Heart left ventricle (tissue), 16 donors: ENCODE measurements at regions not wholly inside any gene's neighbourhood (a gene's known extent, or its start where the extent isn't known, plus 50 kb on each side); places are given as distances from the start of the nearest gene placed in this dataset.

Experiments used
- ATAC-seq, 4 donors: fragments of 200-7000 bp; cut with Tn5 transposase; one replicate each; pipeline ENCODE4 v1.9.1; 2020 to 2022; ENCODE audit warnings: moderate library complexity in 4 of 4, mild to moderate bottlenecking in 3 of 4, moderate number of reproducible peaks in 1 of 4
- DNase-seq, 5 donors: peaks; one replicate each; pipeline ENCODE4 v3.0.0-alpha.2; 2020
- H3K27ac ChIP-seq, 12 donors: fragments of 200-600 bp; sonication (generic) in 4 of 12; one replicate each; pipeline versions ENCODE4 v1.5.0 to v1.8.0; 2016 to 2022; ENCODE audit warnings: mild to moderate bottlenecking in 2 of 12
- H3K27me3 ChIP-seq, 9 donors: fragments of 200-600 bp; sonication (generic) in 2 of 9; one replicate each; pipeline versions ENCODE4 v1.5.1 to v1.8.0; 2016 to 2022; ENCODE audit warnings: mild to moderate bottlenecking in 3 of 9
- H3K36me3 ChIP-seq, 9 donors: fragments of 200-600 bp; sonication (generic) in 2 of 9; one replicate each; pipeline versions ENCODE4 v1.5.0 to v1.8.0; 2018 to 2022; ENCODE audit warnings: mild to moderate bottlenecking in 2 of 9
- H3K4me1 ChIP-seq, 12 donors: fragments of 200-600 bp; sonication (generic) in 4 of 12; one replicate each; pipeline versions ENCODE4 v1.5.0 to v1.8.0; 2016 to 2022; ENCODE audit warnings: mild to moderate bottlenecking in 3 of 12
- H3K4me3 ChIP-seq, 12 donors: fragments of 200-600 bp; sonication (generic) in 4 of 12; one replicate each; pipeline versions ENCODE4 v1.5.0 to v1.8.0; 2017 to 2022; ENCODE audit warnings: mild to moderate bottlenecking in 9 of 12, moderate library complexity in 4 of 12
- H3K9me3 ChIP-seq, 12 donors: fragments of 200-600 bp; sonication (generic) in 4 of 12; one replicate each; pipeline versions ENCODE4 v1.5.0 to v1.8.0; 2016 to 2022; ENCODE audit warnings: mild to moderate bottlenecking in 1 of 12
- POLR2A ChIP-seq, 2 donors: fragments of 450-650 bp; IDR thresholded peaks; one replicate each; pipeline ENCODE4 v1.6.1; 2017; ENCODE audit warnings: antibody characterized with exemption in 2 of 2, mild to moderate bottlenecking in 2 of 2, moderate library complexity in 2 of 2
- WGBS, 4 donors: extraction: QIAGEN DNeasy Blood & Tissue Kit in 2 of 4; methylation state at CpG; one replicate each; pipeline versions ENCODE4 v1.1.5 to v1.1.7; 2013 to 2018; 5-methylcytosine and 5-hydroxymethylcytosine counted together
- intact Hi-C, 10 donors: fragments of 100-400 bp; cut with DNase I; formaldehyde crosslinking; loops; one replicate each; pipeline versions ENCODE4 v1.11.1 to v1.14.2; 2022
- TF ChIP-seq, protein P1 (sequence below), 12 donors: fragments of 200-600 bp; sonication (generic) in 4 of 12; IDR thresholded peaks; one replicate each; pipeline versions ENCODE4 v1.5.0 to v1.8.0; 2018 to 2022; ENCODE audit warnings: antibody characterized with exemption in 12 of 12, mild to moderate bottlenecking in 5 of 12
- donor health status: ischemic (EF 13 %, LVEDD 7.1; RV severe dilation, severe dysfunction).
- donor health status: healthy with polysubstance abuse.
- donor health status: DM: no; HTN: yes; CAD: no.
- donor health status: DM: no; HTN: no; CAD: no.
- donor health status: ischemic (EF 25% LVEDD 6.9; RV normal size, moderate dysfunction).
- donor health status: ischemic (EF 25% LVEDD 5.7; RV mildly dilated, moderate dysfunction).
- donor health status: healthy.
- donor health status: DM: yes; HTN: yes; CAD: no.
- donor health status: ischemic (EF 35%, LVEDD 5.7; RV mildly dilated, moderate dysfunction).
- donor health status: nonischemic (EF 11% LVEDD 7.7; RV severe dilation, severe dysfunction).
- donor health status: DM: yes; HTN: yes; CAD: no.
- donor health status: PGD.
- donor health status: ischemic (EF 29% LVEDD 5.4; RV normal size, mild dysfunction).
- donor health status: nonischemic (EF 23%, LVEDD 6.1; RV moderate dilation, normal function).

GRCh38 chr12:53810950-53811349 lies 59.2 kb upstream of the CISTR start:
- Histone ChIP-seq H3K4me3 (no peak overlapping the region), H3K36me3 (no peaks in the 10 kb centered on the region), H3K4me1 (no peaks in the 10 kb centered on the region), H3K9me3 (no peaks in the 10 kb centered on the region), H3K27me3 (peaks cover 0 to 62% (median 10%) of the 10 kb centered on the region in 9 donors), H3K27ac (no peak overlapping the region)
- 78 to 85% (median 82%) methylated on average over 1 of the region's 1 CpG for WGBS, 4 donors
- no peak for ATAC-seq
- intact Hi-C loops = no loop called here
- no peak for TF ChIP-seq POLR2A (IDR thresholded peaks at IDR 0.05)
- TF ChIP-seq, protein P1, sequence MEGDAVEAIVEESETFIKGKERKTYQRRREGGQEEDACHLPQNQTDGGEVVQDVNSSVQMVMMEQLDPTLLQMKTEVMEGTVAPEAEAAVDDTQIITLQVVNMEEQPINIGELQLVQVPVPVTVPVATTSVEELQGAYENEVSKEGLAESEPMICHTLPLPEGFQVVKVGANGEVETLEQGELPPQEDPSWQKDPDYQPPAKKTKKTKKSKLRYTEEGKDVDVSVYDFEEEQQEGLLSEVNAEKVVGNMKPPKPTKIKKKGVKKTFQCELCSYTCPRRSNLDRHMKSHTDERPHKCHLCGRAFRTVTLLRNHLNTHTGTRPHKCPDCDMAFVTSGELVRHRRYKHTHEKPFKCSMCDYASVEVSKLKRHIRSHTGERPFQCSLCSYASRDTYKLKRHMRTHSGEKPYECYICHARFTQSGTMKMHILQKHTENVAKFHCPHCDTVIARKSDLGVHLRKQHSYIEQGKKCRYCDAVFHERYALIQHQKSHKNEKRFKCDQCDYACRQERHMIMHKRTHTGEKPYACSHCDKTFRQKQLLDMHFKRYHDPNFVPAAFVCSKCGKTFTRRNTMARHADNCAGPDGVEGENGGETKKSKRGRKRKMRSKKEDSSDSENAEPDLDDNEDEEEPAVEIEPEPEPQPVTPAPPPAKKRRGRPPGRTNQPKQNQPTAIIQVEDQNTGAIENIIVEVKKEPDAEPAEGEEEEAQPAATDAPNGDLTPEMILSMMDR (IDR thresholded peaks at IDR 0.05) = no peak
- no peak for DNase-seq

GRCh38 chr12:53811606-53812005 lies 59.8 kb upstream of the CISTR start:
- no peaks in the 10 kb centered on the region for H3K4me1 ChIP-seq
- peaks cover 0 to 59% (median 10%) of the 10 kb centered on the region in 9 donors for H3K27me3 ChIP-seq
- WGBS, 4 donors = 51 to 64% (median 63%) methylated on average over 8 of the region's 8 CpGs
- intact Hi-C loops = no loop called here
- ATAC-seq (no peak), DNase-seq (no peak)
- H3K36me3 ChIP-seq = no peaks in the 10 kb centered on the region
- H3K27ac ChIP-seq = no peak overlapping the region
- TF ChIP-seq POLR2A (IDR thresholded peaks at IDR 0.05) = no peak
- TF ChIP-seq, protein P1 (IDR thresholded peaks at IDR 0.05) = no peak
- no peak overlapping the region for H3K4me3 ChIP-seq
- H3K9me3 ChIP-seq = no peaks in the 10 kb centered on the region

DNA sequence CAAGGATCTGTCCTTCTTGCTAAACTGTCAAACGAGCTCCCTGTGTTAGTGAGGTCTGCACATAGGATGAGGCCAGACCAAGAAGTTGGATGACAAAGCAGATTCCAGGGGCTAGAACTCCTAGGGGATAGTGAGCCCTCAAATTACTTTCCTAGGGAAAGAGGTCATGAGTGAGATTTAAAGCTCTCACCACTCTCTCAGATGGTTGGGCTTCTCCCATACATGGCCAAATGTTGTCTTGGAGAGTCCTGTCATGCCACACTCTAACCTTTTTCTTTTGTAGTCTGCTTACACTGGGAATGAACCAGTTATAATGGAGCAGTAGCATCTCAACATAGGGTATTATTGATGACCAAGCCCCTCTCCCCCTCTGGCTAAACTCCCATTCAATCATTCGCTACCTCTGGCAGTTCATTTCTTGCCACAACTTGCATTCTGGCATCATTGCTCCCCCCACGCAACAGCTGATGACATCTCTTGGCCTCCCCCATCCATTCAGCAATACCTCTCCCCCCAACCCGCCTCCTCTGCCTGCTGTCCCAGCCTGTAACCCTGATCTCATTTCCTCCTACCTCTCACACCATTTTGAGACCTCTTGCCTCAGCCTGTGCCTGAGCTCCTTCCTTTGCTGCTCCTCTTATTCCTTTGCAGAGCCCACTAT lies 64.7 kb upstream of the CISTR start:
- Histone ChIP-seq H3K27ac (no peak overlapping the region), H3K4me3 (no peak overlapping the region), H3K4me1 (no peaks in the 10 kb centered on the region), H3K27me3 (peaks cover 0 to 64% (median 24%) of the 10 kb centered on the region in 9 donors), H3K9me3 (no peaks in the 10 kb centered on the region), H3K36me3 (no peaks in the 10 kb centered on the region)
- intact Hi-C loops = no loop called here
- no peak for TF ChIP-seq POLR2A (IDR thresholded peaks at IDR 0.05)
- TF ChIP-seq, protein P1 (IDR thresholded peaks at IDR 0.05) = no peak
- 64 to 76% (median 70%) methylated on average over 4 of the region's 4 CpGs for WGBS, 4 donors
- no peak for DNase-seq
- no peak for ATAC-seq

- Histone ChIP-seq H3K27ac (no peak overlapping the region), H3K9me3 (no peaks in the 10 kb centered on the region), H3K4me3 (no peak overlapping the region), H3K36me3 (no peaks in the 10 kb centered on the region), H3K27me3 (peaks cover 0 to 64% (median 24%) of the 10 kb centered on the region in 9 donors), H3K4me1 (no peaks in the 10 kb centered on the region)
- TF ChIP-seq, protein P1 (IDR thresholded peaks at IDR 0.05) = no peak
- no peak for TF ChIP-seq POLR2A (IDR thresholded peaks at IDR 0.05)
- no peak for DNase-seq
- intact Hi-C loops = no loop called here
- ATAC-seq = no peak
Observed at GRCh38 chr12:53817021-53817389, 65.2 kb upstream of the CISTR start.
